HepG2 (cell line): ENCODE measurements at regions not wholly inside any gene's neighbourhood (a gene's known extent, or its start where the extent isn't known, plus 50 kb on each side); places are given as distances from the start of the nearest gene placed in this dataset.

Experiments used
- CAMTA2 ChIP-seq: sonication (generic); formaldehyde crosslinking; IDR thresholded peaks from 2 replicates; pipeline ENCODE4 v1.4.0; 2020; ENCODE audit warnings: mild to moderate bottlenecking, missing genetic modification reagents, borderline replicate concordance
- DMAP1 ChIP-seq: IDR thresholded peaks from 2 replicates; pipeline ENCODE4 v1.6.1; 2016
- IRF9 ChIP-seq: sonication (generic); formaldehyde crosslinking; IDR thresholded peaks from 2 replicates; pipeline ENCODE4 v1.8.0; 2022; ENCODE audit warnings: missing genetic modification reagents, mild to moderate bottlenecking, borderline replicate concordance
- KLF13 ChIP-seq: sonication (generic); formaldehyde crosslinking; IDR thresholded peaks from 2 replicates; pipeline ENCODE4 v1.4.0; 2020; ENCODE audit warnings: mild to moderate bottlenecking, missing genetic modification reagents
- SETDB1 ChIP-seq: sonication (generic); formaldehyde crosslinking; IDR thresholded peaks from 2 replicates; pipeline ENCODE4 v1.5.1; 2020; ENCODE audit warnings: missing genetic modification reagents, mild to moderate bottlenecking, borderline replicate concordance
- THAP7 ChIP-seq: sonication (generic); formaldehyde crosslinking; IDR thresholded peaks from 2 replicates; pipeline ENCODE4 v1.8.1; 2023; ENCODE audit warnings: mild to moderate bottlenecking, missing genetic modification reagents
- TMF1 ChIP-seq: sonication (generic); formaldehyde crosslinking; IDR thresholded peaks from 2 replicates; pipeline ENCODE4 v1.8.1; 2022; ENCODE audit warnings: low read depth, missing genetic modification reagents
- ZNF136 ChIP-seq: sonication (generic); formaldehyde crosslinking; IDR thresholded peaks from 2 replicates; pipeline ENCODE4 v1.8.1; 2022; ENCODE audit warnings: low read depth, mild to moderate bottlenecking, moderate library complexity, missing genetic modification reagents
- ZNF234 ChIP-seq: sonication (generic); formaldehyde crosslinking; conservative IDR thresholded peaks from 2 replicates; pipeline ENCODE4 v1.5.1; 2020; ENCODE audit warnings: mild to moderate bottlenecking, missing genetic modification reagents
- ZNF563 ChIP-seq: sonication (generic); formaldehyde crosslinking; IDR thresholded peaks from 2 replicates; pipeline ENCODE4 v1.8.0; 2022; ENCODE audit warnings: mild to moderate bottlenecking, moderate library complexity, missing genetic modification reagents
- ZNF775 ChIP-seq: sonication (generic); formaldehyde crosslinking; IDR thresholded peaks from 2 replicates; pipeline ENCODE4 v1.4.0; 2020; ENCODE audit warnings: missing genetic modification reagents, mild to moderate bottlenecking, moderate library complexity, borderline replicate concordance
- TF ChIP-seq, protein P1 (sequence below): sonication (generic); formaldehyde crosslinking; IDR thresholded peaks from 2 replicates; pipeline ENCODE4 v1.4.0; 2020; ENCODE audit warnings: missing genetic modification reagents
- TF ChIP-seq, protein P2 (sequence below): sonication (generic); formaldehyde crosslinking; IDR thresholded peaks from 2 replicates; pipeline ENCODE4 v1.4.0; 2020; ENCODE audit warnings: missing genetic modification reagents, mild to moderate bottlenecking, borderline replicate concordance
- TF ChIP-seq, protein P3 (sequence below): sonication (generic); formaldehyde crosslinking; IDR thresholded peaks from 2 replicates; pipeline ENCODE4 v1.8.0; 2022; ENCODE audit warnings: missing genetic modification reagents, mild to moderate bottlenecking, inconsistent platforms, borderline replicate concordance
- TF ChIP-seq, protein P4 (sequence below): sonication (generic); formaldehyde crosslinking; IDR thresholded peaks from 2 replicates; pipeline ENCODE4 v1.8.1; 2023; ENCODE audit warnings: mild to moderate bottlenecking, moderate library complexity, missing genetic modification reagents

- TF ChIP-seq, protein P1, sequence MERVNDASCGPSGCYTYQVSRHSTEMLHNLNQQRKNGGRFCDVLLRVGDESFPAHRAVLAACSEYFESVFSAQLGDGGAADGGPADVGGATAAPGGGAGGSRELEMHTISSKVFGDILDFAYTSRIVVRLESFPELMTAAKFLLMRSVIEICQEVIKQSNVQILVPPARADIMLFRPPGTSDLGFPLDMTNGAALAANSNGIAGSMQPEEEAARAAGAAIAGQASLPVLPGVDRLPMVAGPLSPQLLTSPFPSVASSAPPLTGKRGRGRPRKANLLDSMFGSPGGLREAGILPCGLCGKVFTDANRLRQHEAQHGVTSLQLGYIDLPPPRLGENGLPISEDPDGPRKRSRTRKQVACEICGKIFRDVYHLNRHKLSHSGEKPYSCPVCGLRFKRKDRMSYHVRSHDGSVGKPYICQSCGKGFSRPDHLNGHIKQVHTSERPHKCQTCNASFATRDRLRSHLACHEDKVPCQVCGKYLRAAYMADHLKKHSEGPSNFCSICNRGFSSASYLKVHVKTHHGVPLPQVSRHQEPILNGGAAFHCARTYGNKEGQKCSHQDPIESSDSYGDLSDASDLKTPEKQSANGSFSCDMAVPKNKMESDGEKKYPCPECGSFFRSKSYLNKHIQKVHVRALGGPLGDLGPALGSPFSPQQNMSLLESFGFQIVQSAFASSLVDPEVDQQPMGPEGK = no peak
- TF ChIP-seq ZNF136 (CRISPR knock-in tag) (no peak), DMAP1 (no peak), THAP7 (no peak), SETDB1 (no peak), IRF9 (CRISPR knock-in tag) (no peak), ZNF563 (CRISPR knock-in tag) (no peak), TMF1 (CRISPR knock-in tag) (no peak), CAMTA2 (no peak), ZNF234 (CRISPR knock-in tag) (no peak), KLF13 (CRISPR knock-in tag) (no peak), ZNF775 (CRISPR knock-in tag) (no peak)
- TF ChIP-seq, protein P2, sequence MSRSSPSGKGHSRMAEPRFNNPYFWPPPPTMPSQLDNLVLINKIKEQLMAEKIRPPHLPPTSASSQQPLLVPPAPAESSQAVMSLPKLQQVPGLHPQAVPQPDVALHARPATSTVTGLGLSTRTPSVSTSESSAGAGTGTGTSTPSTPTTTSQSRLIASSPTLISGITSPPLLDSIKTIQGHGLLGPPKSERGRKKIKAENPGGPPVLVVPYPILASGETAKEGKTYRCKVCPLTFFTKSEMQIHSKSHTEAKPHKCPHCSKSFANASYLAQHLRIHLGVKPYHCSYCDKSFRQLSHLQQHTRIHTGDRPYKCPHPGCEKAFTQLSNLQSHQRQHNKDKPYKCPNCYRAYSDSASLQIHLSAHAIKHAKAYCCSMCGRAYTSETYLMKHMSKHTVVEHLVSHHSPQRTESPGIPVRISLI (CRISPR knock-in tag) = no peak
- TF ChIP-seq, protein P3, sequence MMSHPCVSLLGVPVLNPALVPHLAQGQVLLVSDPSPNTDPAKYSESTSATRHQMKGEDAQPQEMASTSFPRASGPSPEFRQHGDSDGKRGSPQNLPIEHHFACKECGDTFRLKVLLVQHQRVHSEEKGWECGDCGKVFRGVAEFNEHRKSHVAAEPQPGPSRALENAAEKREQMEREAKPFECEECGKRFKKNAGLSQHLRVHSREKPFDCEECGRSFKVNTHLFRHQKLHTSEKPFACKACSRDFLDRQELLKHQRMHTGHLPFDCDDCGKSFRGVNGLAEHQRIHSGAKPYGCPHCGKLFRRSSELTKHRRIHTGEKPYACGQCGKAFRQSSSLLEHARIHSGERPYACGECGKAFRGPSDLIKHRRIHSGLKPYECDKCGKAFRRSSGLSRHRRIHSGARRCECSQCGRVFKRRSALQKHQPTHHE (CRISPR knock-in tag) = no peak
- TF ChIP-seq, protein P4, sequence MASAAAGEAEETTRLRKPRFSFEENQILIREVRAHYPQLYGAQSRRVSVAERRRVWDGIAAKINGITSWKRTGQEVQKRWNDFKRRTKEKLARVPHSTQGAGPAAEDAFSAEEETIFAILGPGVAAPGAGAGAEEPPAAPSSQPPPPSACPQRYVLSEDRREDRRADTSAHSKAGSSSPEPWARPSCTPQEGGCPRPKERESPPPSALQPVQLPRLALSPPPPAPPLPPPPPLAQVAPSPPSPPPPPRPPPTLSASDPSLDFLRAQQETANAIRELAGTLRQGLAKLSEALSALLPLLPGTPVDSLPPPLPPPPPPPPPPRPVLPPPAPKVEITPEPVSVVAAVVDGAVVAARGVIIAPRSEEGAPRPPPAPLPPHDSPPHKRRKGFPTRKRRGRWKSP (CRISPR knock-in tag) = no peak
- TF ChIP-seq, all 625 proteins: peak for 0
These were observed 152.2 kb upstream of the IRX2 start (continued) for GRCh38 chr5:2903451-2904395.
